ENCODE measurements at regions not wholly inside any gene's neighbourhood (a gene's known extent, or its start where the extent isn't known, plus 50 kb on each side); places are given as distances from the start of the nearest gene placed in this dataset.

DNA sequence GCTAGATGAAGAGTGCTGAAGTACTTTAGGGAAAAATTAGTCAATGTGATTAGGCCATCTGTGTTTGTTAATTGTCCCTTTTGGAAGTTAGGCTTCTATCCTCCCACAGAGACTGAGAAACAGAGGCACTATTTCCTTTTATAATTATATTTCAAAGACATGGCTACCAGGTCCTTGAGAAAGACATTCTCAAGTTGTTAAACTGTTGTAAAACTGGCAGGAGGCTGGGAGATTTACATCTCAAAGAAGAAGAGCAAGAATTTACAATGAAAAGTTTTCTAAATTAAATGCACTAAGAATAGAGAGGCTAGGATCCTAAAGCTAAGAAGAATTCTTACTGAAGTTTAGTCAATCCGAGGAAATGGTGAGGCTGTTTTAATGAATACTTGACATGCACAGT lies 74.0 kb upstream of the BRINP3 start:
- TF ChIP-seq, protein P1, sequence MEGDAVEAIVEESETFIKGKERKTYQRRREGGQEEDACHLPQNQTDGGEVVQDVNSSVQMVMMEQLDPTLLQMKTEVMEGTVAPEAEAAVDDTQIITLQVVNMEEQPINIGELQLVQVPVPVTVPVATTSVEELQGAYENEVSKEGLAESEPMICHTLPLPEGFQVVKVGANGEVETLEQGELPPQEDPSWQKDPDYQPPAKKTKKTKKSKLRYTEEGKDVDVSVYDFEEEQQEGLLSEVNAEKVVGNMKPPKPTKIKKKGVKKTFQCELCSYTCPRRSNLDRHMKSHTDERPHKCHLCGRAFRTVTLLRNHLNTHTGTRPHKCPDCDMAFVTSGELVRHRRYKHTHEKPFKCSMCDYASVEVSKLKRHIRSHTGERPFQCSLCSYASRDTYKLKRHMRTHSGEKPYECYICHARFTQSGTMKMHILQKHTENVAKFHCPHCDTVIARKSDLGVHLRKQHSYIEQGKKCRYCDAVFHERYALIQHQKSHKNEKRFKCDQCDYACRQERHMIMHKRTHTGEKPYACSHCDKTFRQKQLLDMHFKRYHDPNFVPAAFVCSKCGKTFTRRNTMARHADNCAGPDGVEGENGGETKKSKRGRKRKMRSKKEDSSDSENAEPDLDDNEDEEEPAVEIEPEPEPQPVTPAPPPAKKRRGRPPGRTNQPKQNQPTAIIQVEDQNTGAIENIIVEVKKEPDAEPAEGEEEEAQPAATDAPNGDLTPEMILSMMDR (conservative IDR thresholded peaks at IDR 0.05 in 1 of 2, IDR thresholded peaks at IDR 0.05 in 1 of 2; ENCODE audit: extremely low read depth in 1 of 2, insufficient read depth in 1 of 2, low read depth in 1 of 2, low read length in 2 of 2), result no peak
- no peak for TF ChIP-seq EZH2 (IDR thresholded peaks at IDR 0.05; ENCODE audit: borderline replicate concordance, low read length)

Measured in mammary epithelial cell (primary cell).